ENCODE measurements at regions not wholly inside any gene's neighbourhood (a gene's known extent, or its start where the extent isn't known, plus 50 kb on each side); places are given as distances from the start of the nearest gene placed in this dataset.
"Not testable (repeated sequence)": the region's sequence is repeated elsewhere in the genome, so short reads cannot be mapped to it uniquely, and the experiment has no call there.

DNA sequence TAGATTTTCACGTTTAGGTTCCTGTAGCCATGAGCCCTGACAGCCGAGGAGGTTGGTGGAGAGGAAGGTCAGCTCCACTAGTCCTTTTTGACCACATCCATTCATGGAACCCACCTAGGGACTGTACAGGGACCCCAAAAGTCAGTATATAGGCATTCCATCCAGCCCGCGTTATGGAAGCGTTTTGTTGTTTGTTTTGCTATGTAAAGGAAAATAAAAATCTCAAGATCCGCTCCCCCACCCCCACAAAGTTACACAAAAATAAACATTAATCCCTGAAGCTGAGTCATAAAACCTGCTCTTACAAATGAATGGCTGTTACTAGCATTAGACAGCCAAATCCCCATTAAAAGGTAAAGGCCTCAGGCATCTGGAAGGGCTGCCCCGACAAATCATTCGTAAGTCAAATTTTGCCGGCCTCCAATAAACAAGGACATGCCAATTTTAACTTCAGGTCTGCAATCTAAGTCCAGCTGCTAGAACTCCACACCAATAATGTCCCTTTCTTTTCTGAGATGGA lies 292.9 kb downstream of the MED10 start:
- no peak overlapping the region for H3K27ac ChIP-seq
- no peak overlapping the region for H3K4me3 ChIP-seq

GRCh38 chr5:6084836-6085235 lies 293.5 kb downstream of the MED10 start:
- H3K4me3 ChIP-seq: no peak overlapping the region
- no peak overlapping the region for H3K27ac ChIP-seq

GRCh38 chr5:6084376-6084775 lies 294.0 kb downstream of the MED10 start:
- Histone ChIP-seq H3K27ac (no peak overlapping the region), H3K4me3 (no peak overlapping the region)

- H3K4me3 ChIP-seq: no peak overlapping the region
- H3K27ac ChIP-seq: no peak overlapping the region
Measured at GRCh38 chr5:6083311-6083978, 294.9 kb downstream of the MED10 start.

- Histone ChIP-seq H3K4me3 (no peak overlapping the region), H3K27ac (no peak overlapping the region)
Measured at GRCh38 chr5:6082685-6083084, 295.7 kb downstream of the MED10 start.

DNA sequence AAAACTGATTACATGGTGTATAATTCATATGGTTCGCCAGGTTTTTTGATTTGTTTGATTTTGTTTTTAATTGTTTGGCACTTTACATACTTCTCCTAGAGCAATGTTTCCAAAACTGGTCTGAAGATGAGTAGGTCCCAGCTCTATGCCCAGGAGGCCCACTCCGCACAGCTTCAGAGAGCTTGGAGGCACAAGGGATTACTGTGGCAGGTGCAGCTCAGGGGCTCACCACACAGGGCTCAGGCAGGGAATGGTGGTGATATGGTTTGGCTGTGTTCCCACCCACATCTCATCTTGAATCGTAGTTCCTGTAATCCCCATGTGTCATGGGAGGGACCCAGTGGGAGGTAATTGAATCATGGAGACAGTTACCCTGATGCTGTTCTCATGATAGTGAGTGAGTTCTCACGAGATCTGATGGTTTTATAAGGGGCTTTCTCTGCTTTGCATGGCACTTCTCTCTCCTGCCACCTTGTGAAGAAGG lies 296.6 kb downstream of the MED10 start:
- Histone ChIP-seq H3K27ac (no peak overlapping the region), H3K4me3 (no peak overlapping the region)

DNA sequence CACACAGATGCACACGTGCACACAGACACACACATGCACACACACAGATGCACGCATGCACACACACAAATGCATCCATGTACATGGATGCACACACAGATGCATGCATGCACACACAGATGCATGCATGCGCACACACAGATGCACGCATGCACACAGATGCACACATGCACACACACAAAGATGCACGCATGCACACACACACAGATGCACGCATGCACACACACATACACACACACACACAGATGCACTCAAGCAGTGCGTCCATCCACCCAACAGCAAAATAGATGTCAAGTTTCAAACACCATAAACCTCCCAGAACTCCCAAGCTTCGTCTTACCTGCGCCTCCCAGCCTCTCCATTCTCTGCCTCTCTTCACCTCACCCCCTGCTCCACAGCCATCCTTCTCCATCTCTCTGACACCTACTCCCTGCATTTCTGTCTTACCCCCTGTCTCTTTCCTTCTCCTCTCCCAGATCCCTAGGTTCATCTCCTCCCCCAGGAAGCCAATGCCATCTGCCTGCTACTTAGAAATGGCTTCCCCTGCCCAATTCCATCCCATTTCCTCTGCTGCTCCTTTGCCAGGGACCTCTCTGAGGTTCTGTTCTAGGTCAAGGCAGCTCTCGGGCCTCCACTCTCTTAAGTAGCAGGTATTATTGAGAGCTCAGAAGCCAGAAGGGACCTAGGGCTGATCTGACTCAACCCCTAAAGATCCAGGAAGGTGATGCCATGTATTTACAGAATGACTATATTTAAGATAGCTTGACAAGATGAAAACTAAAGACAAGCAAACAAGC lies 297.2 kb downstream of the MED10 start:
- H3K4me3 ChIP-seq: no peak overlapping the region

GRCh38 chr5:6080436-6080835 lies 297.9 kb downstream of the MED10 start:
- no peak overlapping the region for H3K27ac ChIP-seq
- no peak overlapping the region for H3K4me3 ChIP-seq

More for the DNA sequence above, 297.2 kb downstream of the MED10 start:
- no peak overlapping the region for H3K27ac ChIP-seq

DNA sequence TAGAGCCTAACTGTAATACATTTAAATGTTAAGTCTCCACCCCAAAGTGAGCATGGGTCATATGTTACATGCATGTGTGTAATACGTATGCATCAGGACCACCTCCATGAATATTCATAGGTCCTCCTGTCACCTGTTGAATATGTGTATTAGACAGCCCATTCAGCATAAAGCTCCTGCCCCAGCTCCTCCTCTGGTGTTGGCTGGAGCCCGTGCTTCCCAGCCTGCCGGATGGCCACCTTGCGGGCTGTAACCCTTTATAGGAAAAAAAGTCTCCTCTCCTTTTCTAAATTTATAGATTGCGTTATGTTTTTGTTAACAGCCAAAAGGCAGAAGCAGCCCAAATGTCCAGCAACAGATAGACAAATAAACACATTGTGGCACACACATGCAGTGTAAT lies 299.5 kb downstream of the MED10 start:
- H3K27ac ChIP-seq: no peak overlapping the region
- no peak overlapping the region for H3K4me3 ChIP-seq

- H3K27ac ChIP-seq: no peak overlapping the region
- no peak overlapping the region for H3K4me3 ChIP-seq
Measured at GRCh38 chr5:6076341-6077239, 301.8 kb downstream of the MED10 start.

DNA sequence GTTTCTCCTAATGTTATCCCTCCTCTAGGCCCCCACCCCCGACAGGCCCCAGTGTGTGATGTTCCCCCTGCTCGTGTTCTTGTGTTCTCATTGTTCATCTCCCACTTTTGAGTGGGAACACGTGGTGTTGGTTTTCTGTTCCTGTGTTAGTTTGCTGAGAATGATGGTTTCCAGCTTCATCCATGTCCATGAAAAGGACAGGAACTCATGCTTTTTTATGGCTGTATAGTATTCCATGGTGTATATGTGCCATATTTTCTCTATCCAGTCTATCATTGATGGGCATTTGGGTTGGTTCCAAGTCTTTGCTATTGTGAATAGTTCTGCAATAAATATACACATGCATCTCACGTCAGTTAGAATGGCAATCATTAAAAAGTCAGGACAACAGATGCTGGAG lies 305.9 kb downstream of the MED10 start:
- H3K4me3 ChIP-seq, H3K27ac ChIP-seq: not testable (repeated sequence)

GRCh38 chr5:6069496-6070185 lies 308.7 kb downstream of the MED10 start:
- Histone ChIP-seq H3K4me3 (no peak overlapping the region), H3K27ac (no peak overlapping the region)

- no peak overlapping the region for H3K27ac ChIP-seq
- no peak overlapping the region for H3K4me3 ChIP-seq
Measured at GRCh38 chr5:6066016-6066415, 312.3 kb downstream of the MED10 start.

DNA sequence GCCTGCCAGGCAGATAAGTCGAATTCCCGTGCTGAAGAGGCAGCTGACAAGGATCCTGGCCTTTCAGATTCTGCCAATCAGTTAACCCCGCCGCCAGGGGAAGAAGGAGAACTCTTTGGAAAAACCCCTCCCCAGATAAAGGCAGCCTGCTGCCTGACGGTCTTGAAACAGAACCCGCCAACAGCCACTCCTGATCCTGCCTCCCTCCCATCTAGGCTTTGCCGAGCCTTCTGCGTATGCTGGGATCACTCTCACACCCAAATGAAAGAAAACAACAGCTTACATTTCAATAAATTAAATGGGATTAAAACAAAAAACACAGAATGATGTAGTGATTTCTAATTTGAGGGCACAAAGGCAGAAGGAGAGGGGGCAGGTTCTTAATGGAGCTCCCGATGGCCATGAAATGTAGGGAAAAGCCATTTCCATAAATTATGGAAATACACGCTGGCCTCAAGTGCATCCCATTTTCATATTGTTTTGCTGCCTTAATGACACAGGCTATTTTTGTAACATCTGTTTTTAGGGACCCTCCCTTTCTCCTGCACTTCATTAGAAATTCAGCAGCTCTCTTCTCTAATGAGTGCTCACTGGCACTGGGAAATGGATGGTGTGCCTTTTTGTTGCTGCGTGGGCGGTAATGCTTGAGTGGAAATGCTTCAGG lies 319.1 kb downstream of the MED10 start:
- H3K4me3 ChIP-seq: no peak overlapping the region
- H3K27ac ChIP-seq: no peak overlapping the region

- no peak overlapping the region for H3K4me3 ChIP-seq
- no peak overlapping the region for H3K27ac ChIP-seq
Measured at GRCh38 chr5:6058055-6058715, 320.2 kb downstream of the MED10 start.

DNA sequence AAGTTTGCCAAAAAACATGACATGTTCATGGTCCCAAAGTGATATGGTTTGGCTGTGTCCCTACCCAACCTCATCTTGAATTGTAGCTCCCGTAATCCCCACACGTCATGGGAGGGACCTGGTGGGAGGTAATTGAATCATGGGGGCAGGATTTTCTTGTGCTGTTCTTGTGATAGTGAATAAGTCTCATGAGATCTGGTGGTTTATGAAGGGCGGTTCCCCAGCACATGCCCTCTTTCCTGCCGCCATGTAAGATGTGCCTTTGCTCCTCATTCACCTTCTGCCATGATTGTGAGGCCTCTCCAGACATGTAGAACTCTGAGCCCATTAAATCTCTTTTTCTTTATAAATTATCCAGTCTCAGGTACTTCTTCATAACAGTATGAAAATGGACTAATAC lies 322.1 kb downstream of the MED10 start:
- no peak overlapping the region for H3K27ac ChIP-seq

DNA sequence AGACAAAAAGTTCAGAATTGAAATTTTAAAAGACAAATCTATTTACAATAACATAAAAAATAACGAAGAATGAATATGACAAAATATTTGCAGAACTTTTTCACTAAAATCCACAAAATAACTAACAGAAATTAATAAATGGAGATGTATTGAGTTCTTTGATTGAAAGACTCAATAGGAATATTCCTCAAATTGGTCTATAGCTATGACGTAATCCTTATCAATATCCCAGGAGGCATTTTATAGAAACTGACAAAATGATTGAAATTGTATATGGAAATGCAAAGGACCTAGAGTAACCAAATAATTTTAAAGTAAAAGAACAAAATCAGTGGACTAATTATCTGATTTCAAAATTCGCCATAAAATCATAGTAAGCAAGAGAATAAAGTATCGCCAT lies 328.7 kb downstream of the MED10 start:
- Histone ChIP-seq H3K4me3 (no peak overlapping the region), H3K27ac (no peak overlapping the region)

More for the DNA sequence above, 322.1 kb downstream of the MED10 start:
- H3K4me3 ChIP-seq: no peak overlapping the region

DNA sequence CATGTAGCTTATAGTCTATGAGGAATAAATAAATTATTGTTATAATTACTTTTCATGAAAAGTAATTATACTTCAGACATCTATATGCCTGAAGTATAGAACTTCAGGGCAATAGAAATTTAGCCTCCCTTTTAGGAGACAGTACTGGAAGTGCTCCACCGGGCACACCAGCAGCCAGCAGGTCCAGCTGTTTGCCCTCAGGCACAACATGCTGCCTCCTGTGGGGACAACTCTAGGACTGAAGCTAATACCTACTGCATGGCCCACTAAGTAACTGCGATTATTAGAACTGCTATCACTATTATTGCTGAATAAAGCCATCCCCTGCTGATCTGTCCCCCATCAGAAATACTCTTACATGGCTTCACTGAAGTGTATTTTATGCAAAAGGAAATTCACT lies 329.6 kb downstream of the MED10 start:
- no peak overlapping the region for H3K4me3 ChIP-seq
- no peak overlapping the region for H3K27ac ChIP-seq

Measured in skin epidermis (tissue), 12 donors.